Breast epithelium (tissue), 3 donors: ENCODE measurements at regions not wholly inside any gene's neighbourhood (a gene's known extent, or its start where the extent isn't known, plus 50 kb on each side); places are given as distances from the start of the nearest gene placed in this dataset.

Experiments used
- POLR2AphosphoS5 ChIP-seq, 3 donors: sonication (generic); formaldehyde crosslinking; IDR thresholded peaks; one replicate each; pipeline ENCODE4 v1.6.1; 2017; ENCODE audit warnings: antibody characterized with exemption in 3 of 3
- TF ChIP-seq, protein P1 (sequence below), 3 donors: fragments of 450-650 bp; IDR thresholded peaks; one replicate each; pipeline ENCODE4 v1.5.1; 2016 to 2017; ENCODE audit warnings: antibody characterized with exemption in 3 of 3, mild to moderate bottlenecking in 3 of 3, moderate library complexity in 3 of 3

DNA sequence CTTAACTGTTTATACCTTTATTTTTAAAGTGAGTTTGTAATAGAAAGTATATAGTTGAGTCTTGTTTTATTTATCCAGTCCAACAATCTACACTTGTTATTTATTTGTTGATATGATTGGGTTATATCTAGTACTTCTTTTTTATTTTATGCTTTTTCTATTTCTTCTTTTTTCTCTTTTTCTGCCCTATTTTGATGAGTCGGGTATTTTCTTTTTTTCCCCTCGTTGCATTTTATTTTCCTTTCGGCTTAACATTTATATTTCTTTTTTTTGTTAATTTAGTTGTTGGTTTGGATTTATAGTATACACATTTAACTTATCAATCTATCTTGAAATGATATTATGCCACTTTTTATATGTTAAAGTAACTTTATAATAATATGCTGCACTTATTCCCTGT lies 111.7 kb upstream of the IZUMO3 start:
- TF ChIP-seq, protein P1, sequence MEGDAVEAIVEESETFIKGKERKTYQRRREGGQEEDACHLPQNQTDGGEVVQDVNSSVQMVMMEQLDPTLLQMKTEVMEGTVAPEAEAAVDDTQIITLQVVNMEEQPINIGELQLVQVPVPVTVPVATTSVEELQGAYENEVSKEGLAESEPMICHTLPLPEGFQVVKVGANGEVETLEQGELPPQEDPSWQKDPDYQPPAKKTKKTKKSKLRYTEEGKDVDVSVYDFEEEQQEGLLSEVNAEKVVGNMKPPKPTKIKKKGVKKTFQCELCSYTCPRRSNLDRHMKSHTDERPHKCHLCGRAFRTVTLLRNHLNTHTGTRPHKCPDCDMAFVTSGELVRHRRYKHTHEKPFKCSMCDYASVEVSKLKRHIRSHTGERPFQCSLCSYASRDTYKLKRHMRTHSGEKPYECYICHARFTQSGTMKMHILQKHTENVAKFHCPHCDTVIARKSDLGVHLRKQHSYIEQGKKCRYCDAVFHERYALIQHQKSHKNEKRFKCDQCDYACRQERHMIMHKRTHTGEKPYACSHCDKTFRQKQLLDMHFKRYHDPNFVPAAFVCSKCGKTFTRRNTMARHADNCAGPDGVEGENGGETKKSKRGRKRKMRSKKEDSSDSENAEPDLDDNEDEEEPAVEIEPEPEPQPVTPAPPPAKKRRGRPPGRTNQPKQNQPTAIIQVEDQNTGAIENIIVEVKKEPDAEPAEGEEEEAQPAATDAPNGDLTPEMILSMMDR (IDR thresholded peaks at IDR 0.05) = no peak
- TF ChIP-seq POLR2AphosphoS5 (IDR thresholded peaks at IDR 0.05) = no peak
